A549 (cell line): ENCODE measurements at regions not wholly inside any gene's neighbourhood (a gene's known extent, or its start where the extent isn't known, plus 50 kb on each side); places are given as distances from the start of the nearest gene placed in this dataset.

Experiments used
- ATAC-seq, 2 experiments: fragments of 200-7000 bp in 1 of 2; fragments of >200 bp in 1 of 2; cut with Nextera tagmentation in 1 of 2; cut with Tn5 transposase in 1 of 2; 3 replicates each; pipeline versions ENCODE4 v1.8.0 to v1.9.1; 2018 to 2020; ENCODE audit warnings: mild to moderate bottlenecking in 1 of 2, moderate library complexity in 1 of 2
- CTCF ChIA-PET: fragments of 300-600 bp; sonication (Branson Sonifier 250); formaldehyde crosslinking; extraction: SDS; loops from one replicate; lab custom pipeline; 2021; ENCODE audit warnings: antibody characterized with exemption, inconsistent platforms; lab: Yijun Ruan, JAX
- POLR2A ChIA-PET: fragments of 350-600 bp; formaldehyde crosslinking; extraction: SDS; loops from one replicate; lab custom pipeline; 2021; ENCODE audit warnings: antibody characterized with exemption, inconsistent platforms; lab: Yijun Ruan, JAX
- DNase-seq, 2 experiments: peaks; one replicate each; pipeline versions ENCODE4 v3.0.0 to v3.0.0-alpha.2; 2011 to 2016; ENCODE audit warnings: low read depth in 1 of 2, low spot score in 1 of 2
- FAIRE-seq: peaks from 2 replicates; lab custom pipeline; 2011; peaks lifted over from hg19 to GRCh38; lab: Jason Lieb, UNC
- H3K27ac ChIP-seq, 2 experiments: fragments of >200 bp; sonication (Bioruptor Twin); formaldehyde crosslinking; 3 replicates each; pipeline ENCODE4 v1.5.1; 2016 to 2017
- H3K4me1 ChIP-seq: fragments of >200 bp; sonication (Bioruptor Twin); formaldehyde crosslinking; 3 replicates; pipeline ENCODE4 v1.6.1; 2016
- H3K4me2 ChIP-seq: fragments of >200 bp; sonication (Bioruptor Twin); formaldehyde crosslinking; 3 replicates; pipeline ENCODE4 v1.6.1; 2016
- H3K4me3 ChIP-seq: fragments of >200 bp; sonication (Bioruptor Twin); formaldehyde crosslinking; 3 replicates; pipeline ENCODE4 v1.5.1; 2016
- H3K9me3 ChIP-seq: fragments of >200 bp; sonication (Bioruptor Twin); formaldehyde crosslinking; 3 replicates; pipeline ENCODE4 v1.6.1; 2016
- BHLHE40 ChIP-seq: IDR thresholded peaks from 2 replicates; pipeline ENCODE4 v1.6.1; 2012; ENCODE audit warnings: low read depth, low read length, inconsistent platforms
- CEBPB ChIP-seq, 2 experiments: fragments of >200 bp in 1 of 2; sonication (Bioruptor Twin) in 1 of 2; formaldehyde crosslinking in 1 of 2; IDR thresholded peaks; 2 replicates each; pipeline ENCODE4 v1.6.1; 2012 to 2016
- FOSL2 ChIP-seq, 2 experiments: fragments of 450-650 bp in 1 of 2; fragments of >200 bp in 1 of 2; sonication (Bioruptor Twin) in 1 of 2; formaldehyde crosslinking; IDR thresholded peaks; 2 replicates each; pipeline versions ENCODE4 v1.5.0 to v1.6.1; 2016 to 2020; ENCODE audit warnings: mild to moderate bottlenecking in 1 of 2, moderate library complexity in 1 of 2
- HDAC2 ChIP-seq: fragments of 200-600 bp; sonication (generic); IDR thresholded peaks from 2 replicates; pipeline ENCODE4 v1.6.1; 2016
- JUNB ChIP-seq: fragments of >200 bp; sonication (Bioruptor Twin); formaldehyde crosslinking; IDR thresholded peaks from 2 replicates; pipeline ENCODE4 v1.6.1; 2016
- KDM1A ChIP-seq: fragments of 200-600 bp; sonication (generic); IDR thresholded peaks from 2 replicates; pipeline ENCODE4 v1.6.1; 2016; ENCODE audit warnings: low read depth, mild to moderate bottlenecking
- MYC ChIP-seq: IDR thresholded peaks from 2 replicates; pipeline ENCODE4 v1.6.1; 2012; ENCODE audit warnings: mild to moderate bottlenecking, inconsistent platforms, low read length, improper control_type of control experiment, borderline replicate concordance
- POLR2AphosphoS2 ChIP-seq: conservative IDR thresholded peaks from 2 replicates; pipeline ENCODE4 v1.6.1; 2012; ENCODE audit warnings: low read length, improper control_type of control experiment, inconsistent platforms
- RCOR1 ChIP-seq: fragments of 150-350 bp; IDR thresholded peaks from 2 replicates; pipeline ENCODE4 v1.6.1; 2014; ENCODE audit warnings: antibody characterized with exemption, low read length, low read depth
- RNF2 ChIP-seq: fragments of 200-600 bp; sonication (generic); IDR thresholded peaks from 2 replicates; pipeline ENCODE4 v1.6.1; 2016; ENCODE audit warnings: low read depth, mild to moderate bottlenecking, antibody characterized with exemption, moderate library complexity, borderline replicate concordance
- TP53 ChIP-seq: fragments of 250-450 bp; sonication (Bioruptor Pico); IDR thresholded peaks from 2 replicates; pipeline ENCODE4 v1.5.0; 2021; ENCODE audit warnings: mild to moderate bottlenecking, moderate library complexity
- ZC3H11A ChIP-seq: fragments of 450-650 bp; IDR thresholded peaks from 2 replicates; pipeline ENCODE4 v1.6.1; 2014; ENCODE audit warnings: antibody characterized with exemption, mild to moderate bottlenecking
- ZNF302 ChIP-seq: fragments of 250-450 bp; sonication (Bioruptor Pico); IDR thresholded peaks from 2 replicates; pipeline ENCODE4 v1.9.0; 2021; ENCODE audit warnings: inconsistent platforms, mild to moderate bottlenecking, moderate library complexity
- ZSCAN20 ChIP-seq: fragments of 250-450 bp; sonication (Bioruptor Pico); IDR thresholded peaks from 2 replicates; pipeline ENCODE4 v1.8.0; 2022; ENCODE audit warnings: mild to moderate bottlenecking, moderate library complexity
- WGBS: methylation state at CpG from one replicate; pipeline ENCODE4 v1.1.6; 2017; ENCODE audit errors: missing lambda C conversion rate; 5-methylcytosine and 5-hydroxymethylcytosine counted together
- TF ChIP-seq, protein P1 (sequence below): IDR thresholded peaks from 2 replicates; pipeline ENCODE4 v1.6.1; 2012; ENCODE audit warnings: low read depth, borderline replicate concordance
- TF ChIP-seq, protein P2 (sequence below): IDR thresholded peaks from 2 replicates; pipeline ENCODE4 v1.6.1; 2012
- TF ChIP-seq, protein P3 (sequence below): fragments of 150-350 bp; IDR thresholded peaks from 2 replicates; pipeline ENCODE4 v1.6.1; 2014; ENCODE audit warnings: low read depth, mild to moderate bottlenecking, low read length
- TF ChIP-seq, protein P4 (sequence below): fragments of >200 bp; sonication (Bioruptor Twin); formaldehyde crosslinking; IDR thresholded peaks from 2 replicates; pipeline ENCODE4 v1.6.1; 2016
- TF ChIP-seq, protein P5 (sequence below): fragments of 450-650 bp; IDR thresholded peaks from 2 replicates; pipeline ENCODE4 v1.6.1; 2014; ENCODE audit warnings: antibody characterized with exemption
- TF ChIP-seq, protein P6 (sequence below): fragments of 250-450 bp; sonication (Bioruptor Pico); IDR thresholded peaks from 2 replicates; pipeline ENCODE4 v1.5.0; 2020; ENCODE audit warnings: low read depth, mild to moderate bottlenecking, moderate library complexity
- TF ChIP-seq, protein P7 (sequence below): fragments of >200 bp; sonication (Bioruptor Twin); formaldehyde crosslinking; IDR thresholded peaks from 3 replicates; pipeline ENCODE4 v1.5.1; 2016

DNA sequence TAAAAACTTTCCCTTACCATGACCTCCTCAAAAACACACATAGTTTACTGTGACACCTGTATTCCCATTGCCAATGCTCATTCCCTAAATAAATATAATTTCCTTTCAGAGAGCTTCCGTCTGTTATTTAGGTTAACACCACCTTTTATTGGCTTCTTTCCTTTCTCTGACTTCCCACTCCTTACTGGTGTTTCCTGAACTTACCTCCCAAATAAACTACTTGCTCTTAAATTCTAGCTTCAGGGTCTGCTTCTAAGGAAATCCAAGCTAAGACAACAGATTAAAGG, 67.4 kb upstream of the ZNF746 start:
- TF ChIP-seq, protein P1, sequence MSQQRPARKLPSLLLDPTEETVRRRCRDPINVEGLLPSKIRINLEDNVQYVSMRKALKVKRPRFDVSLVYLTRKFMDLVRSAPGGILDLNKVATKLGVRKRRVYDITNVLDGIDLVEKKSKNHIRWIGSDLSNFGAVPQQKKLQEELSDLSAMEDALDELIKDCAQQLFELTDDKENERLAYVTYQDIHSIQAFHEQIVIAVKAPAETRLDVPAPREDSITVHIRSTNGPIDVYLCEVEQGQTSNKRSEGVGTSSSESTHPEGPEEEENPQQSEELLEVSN: no peak
- TF ChIP-seq, protein P2, sequence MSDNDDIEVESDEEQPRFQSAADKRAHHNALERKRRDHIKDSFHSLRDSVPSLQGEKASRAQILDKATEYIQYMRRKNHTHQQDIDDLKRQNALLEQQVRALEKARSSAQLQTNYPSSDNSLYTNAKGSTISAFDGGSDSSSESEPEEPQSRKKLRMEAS: no peak
- TF ChIP-seq MYC (no peak), BHLHE40 (no peak), ZC3H11A (no peak)
- TF ChIP-seq, protein P3, sequence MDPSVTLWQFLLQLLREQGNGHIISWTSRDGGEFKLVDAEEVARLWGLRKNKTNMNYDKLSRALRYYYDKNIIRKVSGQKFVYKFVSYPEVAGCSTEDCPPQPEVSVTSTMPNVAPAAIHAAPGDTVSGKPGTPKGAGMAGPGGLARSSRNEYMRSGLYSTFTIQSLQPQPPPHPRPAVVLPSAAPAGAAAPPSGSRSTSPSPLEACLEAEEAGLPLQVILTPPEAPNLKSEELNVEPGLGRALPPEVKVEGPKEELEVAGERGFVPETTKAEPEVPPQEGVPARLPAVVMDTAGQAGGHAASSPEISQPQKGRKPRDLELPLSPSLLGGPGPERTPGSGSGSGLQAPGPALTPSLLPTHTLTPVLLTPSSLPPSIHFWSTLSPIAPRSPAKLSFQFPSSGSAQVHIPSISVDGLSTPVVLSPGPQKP: no peak
- TF ChIP-seq, protein P4, sequence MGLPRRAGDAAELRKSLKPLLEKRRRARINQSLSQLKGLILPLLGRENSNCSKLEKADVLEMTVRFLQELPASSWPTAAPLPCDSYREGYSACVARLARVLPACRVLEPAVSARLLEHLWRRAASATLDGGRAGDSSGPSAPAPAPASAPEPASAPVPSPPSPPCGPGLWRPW: no peak
- TF ChIP-seq, protein P5, sequence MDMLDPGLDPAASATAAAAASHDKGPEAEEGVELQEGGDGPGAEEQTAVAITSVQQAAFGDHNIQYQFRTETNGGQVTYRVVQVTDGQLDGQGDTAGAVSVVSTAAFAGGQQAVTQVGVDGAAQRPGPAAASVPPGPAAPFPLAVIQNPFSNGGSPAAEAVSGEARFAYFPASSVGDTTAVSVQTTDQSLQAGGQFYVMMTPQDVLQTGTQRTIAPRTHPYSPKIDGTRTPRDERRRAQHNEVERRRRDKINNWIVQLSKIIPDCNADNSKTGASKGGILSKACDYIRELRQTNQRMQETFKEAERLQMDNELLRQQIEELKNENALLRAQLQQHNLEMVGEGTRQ: no peak
- TF ChIP-seq, protein P6, sequence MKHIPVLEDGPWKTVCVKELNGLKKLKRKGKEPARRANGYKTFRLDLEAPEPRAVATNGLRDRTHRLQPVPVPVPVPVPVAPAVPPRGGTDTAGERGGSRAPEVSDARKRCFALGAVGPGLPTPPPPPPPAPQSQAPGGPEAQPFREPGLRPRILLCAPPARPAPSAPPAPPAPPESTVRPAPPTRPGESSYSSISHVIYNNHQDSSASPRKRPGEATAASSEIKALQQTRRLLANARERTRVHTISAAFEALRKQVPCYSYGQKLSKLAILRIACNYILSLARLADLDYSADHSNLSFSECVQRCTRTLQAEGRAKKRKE (CRISPR knock-in tag): no peak
- FAIRE-seq (no peak), DNase-seq (no peak), ATAC-seq (no peak)
- CTCF ChIA-PET: interaction anchor here (0.8 to 1.7 kb wide), 2 partner anchors 19 to 59 kb away, joined by 3 to 4 read pairs; no protein-coding TSS in a partner anchor
- POLR2A ChIA-PET: no interaction called here
- Histone ChIP-seq H3K9me3 (peaks cover 16% of the 10 kb centered on the region), H3K4me2 (no peak overlapping the region), H3K4me3 (no peak overlapping the region), H3K4me1 (no peaks in the 10 kb centered on the region), H3K27ac (no peak overlapping the region)
- 92% methylated on average over 1 of the region's 1 CpG for WGBS

DNA sequence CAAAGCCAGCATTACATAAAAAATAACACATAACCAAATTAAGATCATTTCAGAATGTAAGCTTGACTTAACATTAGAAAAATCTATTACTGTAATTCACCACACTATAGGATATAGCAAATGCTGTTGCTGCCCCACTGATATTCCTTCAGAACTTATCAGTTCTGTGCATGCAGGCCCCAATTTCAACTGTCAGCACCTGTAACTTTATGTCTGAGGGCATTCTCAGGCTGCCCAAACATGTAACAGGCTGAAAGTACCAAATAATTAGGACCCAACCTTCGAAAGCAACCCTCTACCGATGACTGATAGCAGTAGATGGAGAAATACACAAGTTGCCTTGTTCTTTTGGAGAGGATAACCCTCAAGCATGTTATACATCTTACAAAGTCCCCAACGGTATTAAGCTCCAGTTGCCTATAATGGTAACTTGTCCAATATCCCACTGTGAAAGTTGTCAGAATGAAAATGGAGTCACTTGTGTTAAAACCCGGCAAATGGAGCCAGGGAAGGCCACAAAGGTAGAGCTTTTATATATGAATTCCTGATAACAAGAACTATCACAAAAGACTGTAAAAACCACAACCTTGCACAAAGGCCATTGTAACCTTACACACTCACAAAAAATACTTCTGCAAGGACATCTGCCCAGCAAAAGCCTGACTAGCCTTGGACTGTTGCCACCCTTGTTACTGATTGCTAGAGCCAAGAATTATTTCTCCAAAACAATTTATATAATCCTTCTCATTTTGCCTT, 66.9 kb upstream of the ZNF746 start:
- no peak for DNase-seq
- 89% methylated on average over 4 of the region's 4 CpGs for WGBS
- no peak for FAIRE-seq
- no peak overlapping the region for H3K27ac ChIP-seq
- CTCF ChIA-PET: interaction anchor here (0.8 to 1.7 kb wide), 2 partner anchors 19 to 60 kb away, joined by 3 to 4 read pairs; no protein-coding TSS in a partner anchor
- TF ChIP-seq, protein P2: no peak
- TF ChIP-seq, protein P7, sequence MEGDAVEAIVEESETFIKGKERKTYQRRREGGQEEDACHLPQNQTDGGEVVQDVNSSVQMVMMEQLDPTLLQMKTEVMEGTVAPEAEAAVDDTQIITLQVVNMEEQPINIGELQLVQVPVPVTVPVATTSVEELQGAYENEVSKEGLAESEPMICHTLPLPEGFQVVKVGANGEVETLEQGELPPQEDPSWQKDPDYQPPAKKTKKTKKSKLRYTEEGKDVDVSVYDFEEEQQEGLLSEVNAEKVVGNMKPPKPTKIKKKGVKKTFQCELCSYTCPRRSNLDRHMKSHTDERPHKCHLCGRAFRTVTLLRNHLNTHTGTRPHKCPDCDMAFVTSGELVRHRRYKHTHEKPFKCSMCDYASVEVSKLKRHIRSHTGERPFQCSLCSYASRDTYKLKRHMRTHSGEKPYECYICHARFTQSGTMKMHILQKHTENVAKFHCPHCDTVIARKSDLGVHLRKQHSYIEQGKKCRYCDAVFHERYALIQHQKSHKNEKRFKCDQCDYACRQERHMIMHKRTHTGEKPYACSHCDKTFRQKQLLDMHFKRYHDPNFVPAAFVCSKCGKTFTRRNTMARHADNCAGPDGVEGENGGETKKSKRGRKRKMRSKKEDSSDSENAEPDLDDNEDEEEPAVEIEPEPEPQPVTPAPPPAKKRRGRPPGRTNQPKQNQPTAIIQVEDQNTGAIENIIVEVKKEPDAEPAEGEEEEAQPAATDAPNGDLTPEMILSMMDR: no peak
- TF ChIP-seq HDAC2: no peak
- no peak for TF ChIP-seq FOSL2 (IDR thresholded peaks at IDR 0.05)
- no peak for TF ChIP-seq FOSL2 (CRISPR knock-in tag; IDR thresholded peaks at IDR 0.05)
- TF ChIP-seq TP53 (CRISPR knock-in tag): no peak
- no peak for TF ChIP-seq KDM1A
- no peak for TF ChIP-seq BHLHE40
- no peak for TF ChIP-seq RCOR1
- no peak for TF ChIP-seq JUNB
- TF ChIP-seq, protein P1: no peak
- TF ChIP-seq, protein P5: no peak
- no peak for TF ChIP-seq RNF2
- no peak for TF ChIP-seq ZNF302 (CRISPR knock-in tag)
- no peak for TF ChIP-seq POLR2AphosphoS2
- TF ChIP-seq, protein P6 (CRISPR knock-in tag): no peak
- no peak for TF ChIP-seq CEBPB (IDR thresholded peaks at IDR 0.05)
- TF ChIP-seq MYC: no peak
- TF ChIP-seq ZSCAN20 (CRISPR knock-in tag): no peak
- POLR2A ChIA-PET: no interaction called here
- H3K4me3 ChIP-seq: no peak overlapping the region
- no peaks in the 10 kb centered on the region for H3K4me1 ChIP-seq
- no peak for ATAC-seq
- no peak overlapping the region for H3K4me2 ChIP-seq
- peaks cover 11% of the 10 kb centered on the region for H3K9me3 ChIP-seq
